ENCODE measurements at regions not wholly inside any gene's neighbourhood (a gene's known extent, or its start where the extent isn't known, plus 50 kb on each side); places are given as distances from the start of the nearest gene placed in this dataset.

DNA sequence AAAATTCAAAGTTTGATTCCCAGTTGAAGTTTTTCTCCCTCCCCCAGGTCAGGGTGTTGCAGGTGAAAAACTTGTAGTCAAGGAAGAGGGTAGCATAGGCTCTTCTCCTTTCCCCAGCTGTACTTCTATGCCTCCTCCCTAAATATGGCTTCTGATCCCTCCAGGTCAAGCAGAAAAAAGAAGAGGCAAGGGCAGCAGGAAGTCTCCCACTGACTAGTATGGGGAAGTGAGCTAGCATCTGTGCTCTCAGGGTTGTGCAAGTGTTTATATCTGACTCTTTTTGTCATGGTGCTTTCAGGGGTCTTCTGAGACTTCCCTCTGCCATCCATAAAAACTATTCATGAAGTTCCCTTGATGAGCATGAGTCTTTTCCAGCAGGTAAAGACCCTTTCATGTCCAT lies 76.0 kb downstream of the ATPSCKMT start:
- H3K27me3 ChIP-seq (ENCODE audit: low read depth) = no peaks in the 10 kb centered on the region
- intact Hi-C loops (cut with micrococcal nuclease) = no loop called here

DNA sequence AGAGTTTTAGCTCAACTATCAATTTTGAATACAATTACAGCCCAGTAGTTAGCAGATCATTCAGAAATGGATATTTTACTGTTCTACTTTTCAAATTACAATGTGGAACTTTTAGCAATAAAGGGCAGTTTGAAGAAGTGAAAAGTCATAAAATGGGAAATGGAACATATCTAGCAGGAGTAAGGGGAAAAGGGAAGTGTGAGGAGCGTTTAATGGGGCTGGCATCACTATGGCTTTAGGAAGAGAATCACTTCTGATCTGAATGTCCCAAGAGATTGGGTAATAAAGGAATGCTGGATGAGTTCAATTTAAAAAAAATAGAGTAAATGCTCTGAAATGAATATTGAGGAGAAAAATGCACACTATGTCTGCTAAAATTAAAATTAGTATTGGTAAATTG lies 77.4 kb downstream of the ATPSCKMT start:
- no peak overlapping the region for H3K4me3 ChIP-seq
- intact Hi-C loops (cut with micrococcal nuclease) = no loop called here
- TF ChIP-seq, protein P1, sequence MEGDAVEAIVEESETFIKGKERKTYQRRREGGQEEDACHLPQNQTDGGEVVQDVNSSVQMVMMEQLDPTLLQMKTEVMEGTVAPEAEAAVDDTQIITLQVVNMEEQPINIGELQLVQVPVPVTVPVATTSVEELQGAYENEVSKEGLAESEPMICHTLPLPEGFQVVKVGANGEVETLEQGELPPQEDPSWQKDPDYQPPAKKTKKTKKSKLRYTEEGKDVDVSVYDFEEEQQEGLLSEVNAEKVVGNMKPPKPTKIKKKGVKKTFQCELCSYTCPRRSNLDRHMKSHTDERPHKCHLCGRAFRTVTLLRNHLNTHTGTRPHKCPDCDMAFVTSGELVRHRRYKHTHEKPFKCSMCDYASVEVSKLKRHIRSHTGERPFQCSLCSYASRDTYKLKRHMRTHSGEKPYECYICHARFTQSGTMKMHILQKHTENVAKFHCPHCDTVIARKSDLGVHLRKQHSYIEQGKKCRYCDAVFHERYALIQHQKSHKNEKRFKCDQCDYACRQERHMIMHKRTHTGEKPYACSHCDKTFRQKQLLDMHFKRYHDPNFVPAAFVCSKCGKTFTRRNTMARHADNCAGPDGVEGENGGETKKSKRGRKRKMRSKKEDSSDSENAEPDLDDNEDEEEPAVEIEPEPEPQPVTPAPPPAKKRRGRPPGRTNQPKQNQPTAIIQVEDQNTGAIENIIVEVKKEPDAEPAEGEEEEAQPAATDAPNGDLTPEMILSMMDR (IDR thresholded peaks at IDR 0.05; ENCODE audit: borderline replicate concordance) = no peak

More for the DNA sequence above, 76.0 kb downstream of the ATPSCKMT start:
- H3K9me3 ChIP-seq (replicated peaks) = no peaks in the 10 kb centered on the region
- TF ChIP-seq, protein P1 (IDR thresholded peaks at IDR 0.05; ENCODE audit: borderline replicate concordance) = no peak
- no peaks in the 10 kb centered on the region for H3K36me3 ChIP-seq
- no peak for DNase-seq
- no peaks in the 10 kb centered on the region for H3K4me1 ChIP-seq
- H3K27ac ChIP-seq (replicated peaks) = no peak overlapping the region
- no peak overlapping the region for H3K4me3 ChIP-seq

DNA sequence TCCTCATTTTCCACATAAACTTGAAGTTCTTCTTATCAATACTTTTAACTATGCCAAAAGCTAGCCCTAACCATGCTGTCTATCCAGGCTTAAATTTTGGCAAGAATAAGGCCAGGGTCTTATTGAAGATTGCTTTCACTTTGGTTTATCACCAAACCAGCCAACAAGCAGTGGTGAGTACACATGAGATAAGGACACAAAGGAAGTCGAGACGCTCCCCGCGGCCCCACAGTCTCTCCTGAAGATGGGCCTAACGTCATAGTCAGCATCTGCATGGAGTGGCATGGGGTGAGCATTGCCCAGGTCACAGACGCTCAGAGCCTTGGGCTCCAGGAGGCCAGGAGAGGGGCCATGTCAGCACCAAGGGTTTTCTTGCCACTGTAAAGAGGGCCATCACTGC lies 80.3 kb downstream of the ATPSCKMT start:
- intact Hi-C loops (cut with micrococcal nuclease) = no loop called here
- TF ChIP-seq, protein P1 (IDR thresholded peaks at IDR 0.05; ENCODE audit: borderline replicate concordance) = no peak
- DNase-seq = no peak
- H3K36me3 ChIP-seq = no peaks in the 10 kb centered on the region
- peaks cover 29% of the 10 kb centered on the region for H3K9me3 ChIP-seq (replicated peaks)
- no peaks in the 10 kb centered on the region for H3K27me3 ChIP-seq (ENCODE audit: low read depth)
- H3K27ac ChIP-seq (replicated peaks) = no peak overlapping the region
- H3K4me3 ChIP-seq = no peak overlapping the region
- H3K4me1 ChIP-seq = no peaks in the 10 kb centered on the region

More for the DNA sequence above, 77.4 kb downstream of the ATPSCKMT start:
- H3K36me3 ChIP-seq = no peaks in the 10 kb centered on the region
- H3K9me3 ChIP-seq (replicated peaks) = peaks cover under 1% of the 10 kb centered on the region
- no peaks in the 10 kb centered on the region for H3K4me1 ChIP-seq
- no peak for DNase-seq
- no peaks in the 10 kb centered on the region for H3K27me3 ChIP-seq (ENCODE audit: low read depth)
- H3K27ac ChIP-seq (replicated peaks) = no peak overlapping the region

DNA sequence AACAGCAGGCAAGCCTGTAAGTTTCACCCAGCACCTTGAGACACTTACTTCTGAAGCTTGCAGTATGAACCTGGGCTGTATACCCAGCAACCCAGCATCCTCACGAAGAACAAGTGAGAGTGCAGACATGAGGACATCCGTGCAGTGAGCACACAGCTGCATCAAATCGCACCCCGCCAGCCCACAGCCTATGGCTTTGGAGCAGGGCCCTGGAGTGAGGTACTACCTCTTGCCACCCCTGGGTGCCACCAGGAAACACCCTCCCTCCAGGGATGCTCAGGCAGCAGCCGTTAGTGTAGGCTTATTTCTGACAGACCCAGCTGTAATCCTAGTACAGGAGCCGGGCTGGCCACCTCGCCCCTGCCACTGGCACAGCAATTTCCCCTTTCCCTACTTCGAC lies 81.4 kb downstream of the ATPSCKMT start:
- DNase-seq = no peak
- no peak overlapping the region for H3K27ac ChIP-seq (replicated peaks)
- intact Hi-C loops (cut with micrococcal nuclease) = no loop called here
- peaks cover 34% of the 10 kb centered on the region for H3K9me3 ChIP-seq (replicated peaks)
- TF ChIP-seq, protein P1 (IDR thresholded peaks at IDR 0.05; ENCODE audit: borderline replicate concordance) = no peak
- no peaks in the 10 kb centered on the region for H3K36me3 ChIP-seq
- no peaks in the 10 kb centered on the region for H3K4me1 ChIP-seq
- H3K4me3 ChIP-seq = no peak overlapping the region
- H3K27me3 ChIP-seq (ENCODE audit: low read depth) = no peaks in the 10 kb centered on the region

DNA sequence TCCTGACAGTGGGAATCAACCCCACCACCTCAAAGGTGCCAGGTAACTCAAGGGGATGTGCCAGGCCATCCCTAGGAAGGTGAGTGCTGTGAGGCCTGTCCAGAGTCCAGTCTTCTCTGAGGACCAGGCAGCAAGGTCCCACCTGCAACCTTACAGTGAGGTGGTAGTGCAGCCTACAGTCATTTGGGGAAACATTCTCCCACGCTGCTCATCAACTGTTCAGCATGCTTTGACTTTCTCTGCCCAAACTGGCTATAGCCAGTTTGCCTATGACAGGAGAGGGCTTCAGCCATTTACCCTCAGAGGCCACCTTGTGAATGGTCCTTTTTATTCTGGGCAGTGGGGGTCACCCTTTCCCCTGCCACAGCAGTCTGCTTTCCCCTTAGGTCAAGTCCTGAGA lies 81.9 kb downstream of the ATPSCKMT start:
- H3K27ac ChIP-seq (replicated peaks) = no peak overlapping the region
- H3K36me3 ChIP-seq = no peaks in the 10 kb centered on the region
- no peak for DNase-seq
- intact Hi-C loops (cut with micrococcal nuclease) = no loop called here
- H3K4me3 ChIP-seq = no peak overlapping the region
- peaks cover 34% of the 10 kb centered on the region for H3K9me3 ChIP-seq (replicated peaks)
- H3K4me1 ChIP-seq = no peaks in the 10 kb centered on the region
- no peaks in the 10 kb centered on the region for H3K27me3 ChIP-seq (ENCODE audit: low read depth)
- TF ChIP-seq, protein P1 (IDR thresholded peaks at IDR 0.05; ENCODE audit: borderline replicate concordance) = no peak

DNA sequence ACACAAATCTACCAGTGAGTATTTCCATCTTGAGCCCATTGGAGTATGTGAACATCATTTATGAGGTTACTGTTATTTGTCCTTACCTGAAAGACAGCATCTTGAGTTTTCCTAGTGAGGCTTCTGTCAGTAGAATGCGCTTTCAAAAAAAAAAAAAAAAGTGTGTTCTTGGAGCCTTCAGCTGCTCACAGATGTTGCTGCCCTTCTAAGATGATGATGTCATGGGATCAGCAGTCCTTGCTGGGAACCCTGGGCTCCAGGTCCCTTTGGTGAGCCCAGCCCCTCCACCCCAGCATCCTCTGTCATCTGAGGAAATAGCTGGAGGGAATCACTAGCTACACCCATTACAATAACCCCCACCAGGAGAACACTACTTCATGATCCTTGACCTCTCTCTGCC lies 83.3 kb downstream of the ATPSCKMT start:
- no peaks in the 10 kb centered on the region for H3K36me3 ChIP-seq
- H3K4me3 ChIP-seq = no peak overlapping the region
- peaks cover 34% of the 10 kb centered on the region for H3K9me3 ChIP-seq (replicated peaks)
- H3K27me3 ChIP-seq (ENCODE audit: low read depth) = no peaks in the 10 kb centered on the region
- H3K27ac ChIP-seq (replicated peaks) = no peak overlapping the region
- no peaks in the 10 kb centered on the region for H3K4me1 ChIP-seq
- TF ChIP-seq, protein P1 (IDR thresholded peaks at IDR 0.05; ENCODE audit: borderline replicate concordance) = no peak
- DNase-seq = no peak
- intact Hi-C loops (cut with micrococcal nuclease) = no loop called here

Measured in left ventricle myocardium inferior (tissue), 1 donor.